Panc1 (cell line): ENCODE measurements at regions not wholly inside any gene's neighbourhood (a gene's known extent, or its start where the extent isn't known, plus 50 kb on each side); places are given as distances from the start of the nearest gene placed in this dataset.

Source experiments
- ATAC-seq: fragments of 200-7000 bp; cut with Tn5 transposase; 2 replicates; pipeline ENCODE4 v1.9.1; 2020; ENCODE audit warnings: mild to moderate bottlenecking, moderate library complexity
- BruUV-seq: library from RNA; stranded (reverse); fragments of 400-500 nt; replicated peaks from 2 replicates; lab custom pipeline; 2021; lab: Mats Ljungman, UMichigan
- CTCF ChIA-PET: fragments of 300-600 bp; sonication (Branson Sonifier 250); formaldehyde crosslinking; loops from one replicate; lab custom pipeline; 2022; ENCODE audit warnings: antibody characterized with exemption; lab: Charles Lee
- POLR2A ChIA-PET: fragments of 300-600 bp; sonication (Branson Sonifier 250); formaldehyde crosslinking; loops from one replicate; lab custom pipeline; 2022; ENCODE audit warnings: antibody characterized with exemption; lab: Charles Lee
- DNase-seq: peaks from one replicate; pipeline ENCODE4 v3.0.0-alpha.2; 2010; ENCODE audit warnings: low read depth, low spot score
- H3K27ac ChIP-seq: 2 replicates; pipeline ENCODE4 v1.5.1; 2011; ENCODE audit warnings: mild to moderate bottlenecking, low read length, inconsistent platforms
- H3K27me3 ChIP-seq: fragments of 200-500 bp; sonication (Bioruptor generic); 2 replicates; pipeline ENCODE4 v1.6.0; 2014; ENCODE audit warnings: low read length, inconsistent platforms; ENCODE audit not compliant: control insufficient read depth, insufficient read depth
- H3K36me3 ChIP-seq: fragments of 200-500 bp; sonication (Bioruptor generic); 2 replicates; pipeline ENCODE4 v1.5.1; 2014; ENCODE audit warnings: inconsistent platforms, mild to moderate bottlenecking, low read length, moderate library complexity; ENCODE audit not compliant: control insufficient read depth, insufficient read depth
- H3K4me1 ChIP-seq: 2 replicates; pipeline ENCODE4 v1.5.1; 2011; ENCODE audit warnings: inconsistent platforms, mild to moderate bottlenecking, low read length, moderate library complexity; ENCODE audit not compliant: control insufficient read depth, insufficient read depth
- H3K4me3 ChIP-seq, 2 experiments: 2 replicates each; pipeline ENCODE4 v1.5.1; 2011 to 2012; ENCODE audit warnings: low read depth in 2 of 2, low read length in 2 of 2, mild to moderate bottlenecking in 2 of 2, inconsistent platforms in 1 of 2, moderate library complexity in 1 of 2
- H3K9me3 ChIP-seq: fragments of 200-500 bp; sonication (Bioruptor generic); 2 replicates; pipeline ENCODE4 v1.5.1; 2014; ENCODE audit warnings: low read depth, mild to moderate bottlenecking, inconsistent platforms, low read length, moderate library complexity; ENCODE audit not compliant: control insufficient read depth, insufficient read depth
- CTCF ChIP-seq: fragments of 450-650 bp; IDR thresholded peaks from 2 replicates; pipeline ENCODE4 v1.5.1; 2017; ENCODE audit warnings: mild to moderate bottlenecking
- POLR2AphosphoS5 ChIP-seq: IDR thresholded peaks from 2 replicates; pipeline ENCODE4 v1.6.1; 2012; ENCODE audit warnings: mild to moderate bottlenecking, low read depth, low read length, moderate library complexity
- REST ChIP-seq, 2 experiments: IDR thresholded peaks; 2 replicates each; pipeline ENCODE4 v1.6.1; 2011 to 2012; ENCODE audit warnings: low read depth in 2 of 2, control low read depth in 1 of 2, low read length in 1 of 2, mild to moderate bottlenecking in 1 of 2, moderate library complexity in 1 of 2; ENCODE audit not compliant: insufficient read depth in 1 of 2
- SIN3A ChIP-seq: IDR thresholded peaks from 2 replicates; pipeline ENCODE4 v1.6.1; 2012; ENCODE audit warnings: low read depth, mild to moderate bottlenecking, low read length, moderate library complexity, borderline replicate concordance; ENCODE audit not compliant: insufficient read depth
- TCF7L2 ChIP-seq: IDR thresholded peaks from 2 replicates; pipeline ENCODE4 v1.6.1; 2011; ENCODE audit warnings: mild to moderate bottlenecking, low read depth, low read length, inconsistent platforms
- in situ Hi-C: cut with HindIII; loops from 2 replicates; pipeline ENCODE4 v1.10.0; 2016; ENCODE audit warnings: low sequenced_read_pairs, low pct_unique_long_range_greater_than_20kb
- intact Hi-C: fragments of 100-400 bp; cut with micrococcal nuclease; formaldehyde crosslinking; loops from one replicate; pipeline ENCODE4 v1.10.0; 2022; ENCODE audit not compliant: unreplicated experiment

- H3K9me3 ChIP-seq, result no peaks in the 10 kb centered on the region
- in situ Hi-C loops, result no loop called here
- intact Hi-C loops, result no loop called here
- no TSS peak for BruUV-seq
- H3K4me3 ChIP-seq, result no peak overlapping the region
- no peaks in the 10 kb centered on the region for H3K27me3 ChIP-seq
- H3K36me3 ChIP-seq, result no peaks in the 10 kb centered on the region
- ATAC-seq, result no peak
- no peak overlapping the region for H3K27ac ChIP-seq
- no peak for DNase-seq
- ChIA-PET POLR2A (no interaction called here), CTCF (no interaction called here)
- TF ChIP-seq SIN3A, result no peak
- TF ChIP-seq CTCF, result no peak
- no peak for TF ChIP-seq TCF7L2
- no peak for TF ChIP-seq REST (IDR thresholded peaks at IDR 0.05; ENCODE audit: insufficient read depth in 1 of 2, low read depth in 2 of 2, low read length in 1 of 2)
- TF ChIP-seq POLR2AphosphoS5, result no peak
- no peaks in the 10 kb centered on the region for H3K4me1 ChIP-seq
These were observed 702.9 kb downstream of the BRINP3 start for GRCh38 chr1:189774721-189775287.

- Histone ChIP-seq H3K27me3 (no peaks in the 10 kb centered on the region), H3K4me1 (no peaks in the 10 kb centered on the region), H3K27ac (no peak overlapping the region), H3K4me3 (no peak overlapping the region), H3K9me3 (no peaks in the 10 kb centered on the region), H3K36me3 (no peaks in the 10 kb centered on the region)
- no TSS peak for BruUV-seq
- ATAC-seq (no peak), DNase-seq (no peak)
- in situ Hi-C loops (no loop called here), intact Hi-C loops (no loop called here)
- ChIA-PET POLR2A (no interaction called here), CTCF (no interaction called here)
- TF ChIP-seq CTCF, result no peak
These were observed 702.3 kb downstream of the BRINP3 start for GRCh38 chr1:189775343-189775742.
